HEK293T (cell line): ENCODE measurements at regions not wholly inside any gene's neighbourhood (a gene's known extent, or its start where the extent isn't known, plus 50 kb on each side); places are given as distances from the start of the nearest gene placed in this dataset.

Source experiments
- CTCF ChIA-PET: fragments of 350-600 bp; formaldehyde crosslinking; extraction: SDS; loops from one replicate; lab custom pipeline; 2021; ENCODE audit warnings: antibody characterized with exemption, inconsistent platforms; lab: Yijun Ruan, JAX
- POLR2A ChIA-PET: fragments of 350-600 bp; formaldehyde crosslinking; extraction: SDS; loops from one replicate; lab custom pipeline; 2020; ENCODE audit warnings: antibody characterized with exemption, inconsistent platforms; lab: Yijun Ruan, JAX
- DNase-seq: peaks from one replicate; pipeline ENCODE4 v3.0.0; 2012; ENCODE audit warnings: mixed read lengths; ENCODE audit errors: extremely low spot score
- ARNT ChIP-seq: fragments of 450-650 bp; IDR thresholded peaks from 2 replicates; pipeline ENCODE4 v1.6.1; 2017; ENCODE audit warnings: mild to moderate bottlenecking
- BHLHE40 ChIP-seq: fragments of 450-650 bp; IDR thresholded peaks from 2 replicates; pipeline ENCODE4 v1.6.1; 2016; ENCODE audit warnings: mild to moderate bottlenecking, moderate library complexity, borderline replicate concordance
- CTBP1 ChIP-seq: fragments of 450-650 bp; IDR thresholded peaks from 2 replicates; pipeline ENCODE4 v1.6.1; 2016; ENCODE audit warnings: borderline replicate concordance
- ELF4 ChIP-seq: fragments of 450-650 bp; IDR thresholded peaks from 2 replicates; pipeline ENCODE4 v1.6.1; 2017; ENCODE audit warnings: antibody characterized with exemption
- FOXA1 ChIP-seq: fragments of 450-650 bp; IDR thresholded peaks from 2 replicates; pipeline ENCODE4 v1.6.1; 2016; ENCODE audit warnings: mild to moderate bottlenecking
- FOXK2 ChIP-seq: fragments of 450-650 bp; IDR thresholded peaks from 2 replicates; pipeline ENCODE4 v1.6.1; 2016; ENCODE audit warnings: mild to moderate bottlenecking
- FOXM1 ChIP-seq: fragments of 450-650 bp; IDR thresholded peaks from 2 replicates; pipeline ENCODE4 v1.6.1; 2017; ENCODE audit warnings: mild to moderate bottlenecking, borderline replicate concordance
- HDGF ChIP-seq: fragments of 450-650 bp; IDR thresholded peaks from 2 replicates; pipeline ENCODE4 v1.6.1; 2017; ENCODE audit warnings: antibody characterized with exemption, borderline replicate concordance
- L3MBTL2 ChIP-seq: fragments of 450-650 bp; conservative IDR thresholded peaks from 2 replicates; pipeline ENCODE4 v1.6.1; 2016; ENCODE audit warnings: mild to moderate bottlenecking
- LEF1 ChIP-seq: fragments of 450-650 bp; IDR thresholded peaks from 2 replicates; pipeline ENCODE4 v1.6.1; 2017; ENCODE audit warnings: mild to moderate bottlenecking, borderline replicate concordance
- NFRKB ChIP-seq: fragments of 450-650 bp; IDR thresholded peaks from 2 replicates; pipeline ENCODE4 v1.6.1; 2016; ENCODE audit warnings: mild to moderate bottlenecking, moderate library complexity
- PKNOX1 ChIP-seq: fragments of 450-650 bp; IDR thresholded peaks from 2 replicates; pipeline ENCODE4 v1.6.1; 2016
- SP1 ChIP-seq: fragments of 450-650 bp; IDR thresholded peaks from 2 replicates; pipeline ENCODE4 v1.6.1; 2017
- SUZ12 ChIP-seq: fragments of 450-650 bp; IDR thresholded peaks from 2 replicates; pipeline ENCODE4 v1.6.1; 2016; ENCODE audit warnings: mild to moderate bottlenecking
- TARDBP ChIP-seq: fragments of 450-650 bp; IDR thresholded peaks from 2 replicates; pipeline ENCODE4 v1.6.1; 2016
- ZNF384 ChIP-seq: fragments of 450-650 bp; IDR thresholded peaks from 2 replicates; pipeline ENCODE4 v1.6.1; 2016

GRCh38 chr2:67838205-67838604 is 224.6 kb downstream of the C1D start:
- TF ChIP-seq TARDBP, result no peak
- no peak for TF ChIP-seq FOXK2
- TF ChIP-seq ELF4, result no peak
- TF ChIP-seq CTBP1, result no peak
- TF ChIP-seq FOXA1, result no peak
- TF ChIP-seq ARNT, result no peak
- TF ChIP-seq BHLHE40, result no peak
- no peak for TF ChIP-seq PKNOX1
- TF ChIP-seq LEF1, result no peak
- no peak for TF ChIP-seq L3MBTL2
- TF ChIP-seq SP1, result no peak
- TF ChIP-seq FOXM1, result no peak
- no peak for TF ChIP-seq SUZ12
- no peak for TF ChIP-seq NFRKB
- TF ChIP-seq ZNF384, result no peak
- TF ChIP-seq HDGF, result no peak
- DNase-seq, result no peak
- ChIA-PET POLR2A (no interaction called here), CTCF (no interaction called here)

- TF ChIP-seq BHLHE40, result no peak
- TF ChIP-seq FOXM1, result no peak
- TF ChIP-seq L3MBTL2, result no peak
- no peak for TF ChIP-seq TARDBP
- TF ChIP-seq LEF1, result no peak
- no peak for TF ChIP-seq PKNOX1
- no peak for TF ChIP-seq FOXA1
- TF ChIP-seq HDGF, result no peak
- no peak for TF ChIP-seq ELF4
- TF ChIP-seq ZNF384, result no peak
- TF ChIP-seq SP1, result no peak
- no peak for TF ChIP-seq NFRKB
- no peak for TF ChIP-seq FOXK2
- TF ChIP-seq SUZ12, result no peak
- TF ChIP-seq CTBP1, result no peak
- TF ChIP-seq ARNT, result no peak
- POLR2A ChIA-PET, result no interaction called here
- CTCF ChIA-PET, result no interaction called here
- no peak for DNase-seq
Measured at GRCh38 chr2:67839242-67839641, 223.6 kb downstream of the C1D start.

GRCh38 chr2:67839668-67840067 is 223.1 kb downstream of the C1D start:
- CTCF ChIA-PET, result interaction anchor here (0.6 to 1.5 kb wide), 3 partner anchors 107 to 230 kb away, joined by 3 to 9 read pairs (median 3); no protein-coding TSS in a partner anchor
- POLR2A ChIA-PET, result no interaction called here
- no peak for DNase-seq
- TF ChIP-seq FOXM1 (no peak), HDGF (no peak), BHLHE40 (no peak), SP1 (no peak), ARNT (no peak), CTBP1 (no peak), FOXK2 (no peak), L3MBTL2 (no peak), FOXA1 (no peak), NFRKB (no peak), ZNF384 (no peak), PKNOX1 (no peak)

GRCh38 chr2:67840460-67841068 is 222.2 kb downstream of the C1D start:
- peak; percentile 72 for DNase-seq
- no peak for TF ChIP-seq FOXK2
- peak; percentile 55 for TF ChIP-seq PKNOX1
- TF ChIP-seq ARNT, result no peak
- CTCF ChIA-PET, result interaction anchor here (0.6 to 1.5 kb wide), 4 partner anchors 104 to 230 kb away, joined by 3 to 9 read pairs (median 3); no protein-coding TSS in a partner anchor
- POLR2A ChIA-PET, result interaction anchor here (0.5 kb wide), 1 partner anchor 24 kb away, joined by 3 read pairs; no protein-coding TSS in a partner anchor

GRCh38 chr2:67841711-67842110 is 221.1 kb downstream of the C1D start:
- no peak for DNase-seq
- TF ChIP-seq ELF4 (no peak), SP1 (no peak), BHLHE40 (no peak), SUZ12 (no peak), LEF1 (no peak), NFRKB (no peak), FOXK2 (no peak), ARNT (no peak), L3MBTL2 (no peak), CTBP1 (no peak)
- ChIA-PET CTCF (interaction anchor here (0.6 to 2.0 kb wide), 5 partner anchors 13 to 225 kb away, joined by 3 to 8 read pairs (median 3); no protein-coding TSS in a partner anchor), POLR2A (no interaction called here)
